GM12878 (cell line): ENCODE measurements at regions not wholly inside any gene's neighbourhood (a gene's known extent, or its start where the extent isn't known, plus 50 kb on each side); places are given as distances from the start of the nearest gene placed in this dataset.
A peak's percentile ranks its signal among the peaks of the same experiment; 100 is the strongest.

ENCODE experiments used
- ATAC-seq: fragments of 200-7000 bp; cut with Tn5 transposase; 3 replicates; pipeline ENCODE4 v1.9.1; 2020; ENCODE audit warnings: mild to moderate bottlenecking, moderate library complexity
- BruUV-seq: library from RNA; stranded (reverse); fragments of 400-500 nt; replicated peaks from 2 replicates; lab custom pipeline; 2021; lab: Mats Ljungman, UMichigan
- CTCF ChIA-PET: fragments of 300-600 bp; sonication (Branson Sonifier 250); formaldehyde crosslinking; extraction: SDS; loops from one replicate; lab custom pipeline; 2021; ENCODE audit warnings: inconsistent platforms; lab: Yijun Ruan, JAX
- POLR2A ChIA-PET: fragments of 350-600 bp; formaldehyde crosslinking; extraction: SDS; loops from one replicate; lab custom pipeline; 2021; ENCODE audit warnings: inconsistent platforms; lab: Charles Lee
- RAD21 ChIA-PET: fragments of 300-600 bp; sonication (Branson Sonifier 250); formaldehyde crosslinking; loops from one replicate; lab custom pipeline; 2023; ENCODE audit warnings: antibody characterized with exemption; ENCODE audit not compliant: unreplicated experiment; lab: Charles Lee
- SMC1A ChIA-PET: fragments of 300-600 bp; sonication (Branson Sonifier 250); formaldehyde crosslinking; loops from one replicate; lab custom pipeline; 2023; ENCODE audit not compliant: unreplicated experiment, uncharacterized antibody; lab: Charles Lee
- DNase-seq: peaks from one replicate; pipeline ENCODE4 v3.0.0-alpha.2; 2011; ENCODE audit warnings: low read depth, low spot score
- FAIRE-seq: peaks from 3 replicates; lab custom pipeline; 2011; peaks lifted over from hg19 to GRCh38; lab: Jason Lieb, UNC
- H2AFZ ChIP-seq: 2 replicates; pipeline ENCODE4 v1.6.0; 2011; ENCODE audit warnings: low read depth, low read length, control low read depth; ENCODE audit not compliant: control insufficient read depth
- H3K27ac ChIP-seq: 2 replicates; pipeline ENCODE4 v1.5.1; 2011; ENCODE audit warnings: control low read depth; ENCODE audit not compliant: control insufficient read depth, insufficient read depth
- H3K27me3 ChIP-seq, 2 experiments: replicated peaks in 1 of 2; 2 replicates each; pipeline versions ENCODE4 v1.6.0 to v1.6.1; 2011; ENCODE audit warnings: low read length in 1 of 2; ENCODE audit not compliant: control insufficient read depth in 2 of 2, insufficient read depth in 2 of 2
- H3K36me3 ChIP-seq, 2 experiments: 2 replicates each; pipeline ENCODE4 v1.5.1; 2011; ENCODE audit warnings: low read length in 1 of 2; ENCODE audit not compliant: control insufficient read depth in 2 of 2, insufficient read depth in 2 of 2
- H3K4me1 ChIP-seq: 2 replicates; pipeline ENCODE4 v1.6.1; 2011; ENCODE audit warnings: mild to moderate bottlenecking, low read length, moderate library complexity, mixed read lengths; ENCODE audit not compliant: control insufficient read depth, insufficient read depth
- H3K4me2 ChIP-seq: 2 replicates; pipeline ENCODE4 v1.6.0; 2011; ENCODE audit warnings: control low read depth; ENCODE audit not compliant: control insufficient read depth, insufficient read depth
- H3K4me3 ChIP-seq: fragments of 200-600 bp; sonication (generic); 2 replicates; pipeline ENCODE4 v1.5.1; 2016
- H3K79me2 ChIP-seq: 2 replicates; pipeline ENCODE4 v1.6.0; 2011; ENCODE audit warnings: low read length; ENCODE audit not compliant: control insufficient read depth, insufficient read depth
- H3K9ac ChIP-seq: 2 replicates; pipeline ENCODE4 v1.8.0; 2011; ENCODE audit warnings: low read length, control low read depth, mixed read lengths; ENCODE audit not compliant: control insufficient read depth, insufficient read depth
- H3K9me3 ChIP-seq: replicated peaks from 3 replicates; pipeline ENCODE4 v1.5.1; 2011; ENCODE audit warnings: mild to moderate bottlenecking, low read length; ENCODE audit not compliant: control insufficient read depth, insufficient read depth
- H4K20me1 ChIP-seq: 2 replicates; pipeline ENCODE4 v1.6.0; 2011; ENCODE audit not compliant: control insufficient read depth, insufficient read depth
- JUND ChIP-seq: IDR thresholded peaks from 2 replicates; pipeline ENCODE4 v1.6.1; 2012; ENCODE audit warnings: low read depth, mild to moderate bottlenecking, low read length, improper control_type of control experiment, moderate library complexity
- MYB ChIP-seq: fragments of 150-350 bp; IDR thresholded peaks from 2 replicates; pipeline ENCODE4 v1.6.1; 2014; ENCODE audit warnings: mild to moderate bottlenecking, low read depth, low read length, borderline replicate concordance
- PKNOX1 ChIP-seq: fragments of 450-650 bp; IDR thresholded peaks from 2 replicates; pipeline ENCODE4 v1.6.1; 2016; ENCODE audit warnings: mild to moderate bottlenecking
- SPI1 ChIP-seq: IDR thresholded peaks from 2 replicates; pipeline ENCODE4 v1.6.1; 2011; ENCODE audit warnings: low read depth, mild to moderate bottlenecking, low read length, moderate library complexity, borderline replicate concordance; ENCODE audit not compliant: insufficient read depth
- WGBS: methylation state at CpG from one replicate; pipeline ENCODE4 v1.1.6; 2016; ENCODE audit warnings: low lambda C conversion rate; ENCODE audit not compliant: insufficient replicate concordance, insufficient coverage; ENCODE audit errors: missing lambda C conversion rate; 5-methylcytosine and 5-hydroxymethylcytosine counted together
- in situ Hi-C: fragments of 300-500 bp; cut with MboI; formaldehyde crosslinking; loops from 9 replicates; pipeline ENCODE4 v1.14.3; 2018; ENCODE audit warnings: mixed read lengths
- intact Hi-C: fragments of 100-400 bp; cut with micrococcal nuclease; formaldehyde crosslinking; loops from one replicate; pipeline ENCODE4 v1.14.2; 2022; ENCODE audit not compliant: unreplicated experiment

- no peak overlapping the region for H3K4me2 ChIP-seq
- no peak overlapping the region for H3K27ac ChIP-seq
- TF ChIP-seq PKNOX1, result 0 out of 2 replicates have a peak, but pooled peaks have one; percentile 24
- no peak for TF ChIP-seq MYB
- TF ChIP-seq, all 136 proteins: peak for 1
- WGBS, result 40% methylated on average over 2 of the region's 2 CpGs
- ChIA-PET SMC1A (interaction anchor here (0.6 to 5.4 kb wide), 10 partner anchors 8 to 670 kb away, joined by 3 to 22 read pairs (median 4); no protein-coding TSS in a partner anchor), CTCF (interaction anchor here (0.6 to 1.6 kb wide), 4 partner anchors 11 to 627 kb away, joined by 3 to 7 read pairs (median 4); no protein-coding TSS in a partner anchor), RAD21 (interaction anchor here (1.2 to 1.5 kb wide), 3 partner anchors 12 to 24 kb away, joined by 4 to 7 read pairs (median 5); no protein-coding TSS in a partner anchor), POLR2A (no interaction called here)
- no peaks in the 10 kb centered on the region for H3K36me3 ChIP-seq
- BruUV-seq, result no TSS peak
- in situ Hi-C loops, result no loop called here
- peaks cover 2 to 8% of the 10 kb centered on the region in 2 experiments; a peak in 2 of 4 replicates for H3K27me3 ChIP-seq
- no peak overlapping the region for H2AFZ ChIP-seq
- intact Hi-C loops, result no loop called here
- FAIRE-seq, result no peak
- no peak overlapping the region for H3K9ac ChIP-seq
- no peak for DNase-seq
- no peak for ATAC-seq
- no peaks in the 10 kb centered on the region for H3K4me1 ChIP-seq
- H4K20me1 ChIP-seq, result no peaks in the 10 kb centered on the region
- H3K9me3 ChIP-seq, result no peaks in the 10 kb centered on the region
- no peak overlapping the region for H3K4me3 ChIP-seq
- no peaks in the 10 kb centered on the region for H3K79me2 ChIP-seq
Observed at GRCh38 chr10:62503872-62504271, 129.7 kb downstream of the ZNF365 start.

GRCh38 chr10:62506371-62506770, 132.2 kb downstream of the ZNF365 start:
- in situ Hi-C loops (no loop called here), intact Hi-C loops (no loop called here)
- Histone ChIP-seq H3K4me1 (no peaks in the 10 kb centered on the region), H3K4me3 (no peak overlapping the region), H2AFZ (no peak overlapping the region), H3K27ac (no peak overlapping the region), H3K9ac (no peak overlapping the region), H3K36me3 (no peaks in the 10 kb centered on the region), H3K27me3 (peaks cover 0 to 5% of the 10 kb centered on the region in 2 experiments; a peak in 1 of 4 replicates), H4K20me1 (no peaks in the 10 kb centered on the region), H3K4me2 (no peak overlapping the region), H3K9me3 (no peaks in the 10 kb centered on the region; the same call in 2 of the 3 replicates), H3K79me2 (no peaks in the 10 kb centered on the region)
- ChIA-PET CTCF (interaction anchor here (0.7 to 1.9 kb wide), 4 partner anchors 8 to 81 kb away, joined by 3 to 6 read pairs (median 4); no protein-coding TSS in a partner anchor), RAD21 (interaction anchor here (0.7 kb wide), 1 partner anchor 22 kb away, joined by 3 read pairs; no protein-coding TSS in a partner anchor), SMC1A (interaction anchor here (1.3 to 5.4 kb wide), 2 partner anchors 22 to 78 kb away, joined by 3 to 22 read pairs; no protein-coding TSS in a partner anchor), POLR2A (no interaction called here)
- no peak for DNase-seq
- TF ChIP-seq SPI1 (peak; percentile 55; the same call in 1 of the 2 replicates), JUND (no peak)
- no peak for ATAC-seq
- no peak for FAIRE-seq
- 20% methylated on average over 3 of the region's 3 CpGs for WGBS
- no TSS peak for BruUV-seq
